Breast epithelium (tissue), 3 donors: ENCODE measurements at regions not wholly inside any gene's neighbourhood (a gene's known extent, or its start where the extent isn't known, plus 50 kb on each side); places are given as distances from the start of the nearest gene placed in this dataset.

Source experiments
- POLR2A ChIP-seq: fragments of 450-650 bp; IDR thresholded peaks from one replicate; pipeline ENCODE4 v1.6.1; 2016; ENCODE audit warnings: antibody characterized with exemption, mild to moderate bottlenecking, moderate library complexity
- POLR2AphosphoS5 ChIP-seq, 3 donors: sonication (generic); formaldehyde crosslinking; IDR thresholded peaks; one replicate each; pipeline ENCODE4 v1.6.1; 2017; ENCODE audit warnings: antibody characterized with exemption in 3 of 3

GRCh38 chr12:42978708-42979107 is 389.2 kb upstream of the PRICKLE1 start:
- TF ChIP-seq POLR2AphosphoS5 (IDR thresholded peaks at IDR 0.05), result no peak
- TF ChIP-seq POLR2A, result no peak
